Raji (cell line): ENCODE measurements at regions not wholly inside any gene's neighbourhood (a gene's known extent, or its start where the extent isn't known, plus 50 kb on each side); places are given as distances from the start of the nearest gene placed in this dataset.

ENCODE experiments used
- POLR2A ChIP-seq: IDR thresholded peaks from 2 replicates; pipeline ENCODE4 v1.6.1; 2011; ENCODE audit warnings: low read depth, low read length, control low read depth; ENCODE audit not compliant: insufficient read depth

- TF ChIP-seq POLR2A = no peak
Measured at GRCh38 chr5:124446120-124446519, 300.3 kb downstream of the ZNF608 start.

- TF ChIP-seq POLR2A = no peak
Measured at GRCh38 chr5:124445070-124445619, 301.3 kb downstream of the ZNF608 start.

GRCh38 chr5:124444147-124444775 is 302.2 kb downstream of the ZNF608 start:
- no peak for TF ChIP-seq POLR2A

- TF ChIP-seq POLR2A = no peak
Measured at GRCh38 chr5:124440471-124440870, 306.0 kb downstream of the ZNF608 start.

- TF ChIP-seq POLR2A = no peak
Measured at GRCh38 chr5:124439609-124440008, 306.8 kb downstream of the ZNF608 start.

- no peak for TF ChIP-seq POLR2A
Measured at GRCh38 chr5:124438903-124439281, 307.5 kb downstream of the ZNF608 start.

GRCh38 chr5:124438026-124438902 is 308.2 kb downstream of the ZNF608 start:
- no peak for TF ChIP-seq POLR2A

- TF ChIP-seq POLR2A = no peak
Measured at GRCh38 chr5:124436294-124436693, 310.1 kb downstream of the ZNF608 start.

- TF ChIP-seq POLR2A = no peak
Measured at GRCh38 chr5:124433170-124433569, 313.3 kb downstream of the ZNF608 start.

GRCh38 chr5:124421584-124421983 is 324.9 kb downstream of the ZNF608 start:
- no peak for TF ChIP-seq POLR2A

GRCh38 chr5:124420952-124421351 is 325.5 kb downstream of the ZNF608 start:
- no peak for TF ChIP-seq POLR2A

- no peak for TF ChIP-seq POLR2A
Measured at GRCh38 chr5:124419531-124419930, 326.9 kb downstream of the ZNF608 start.

GRCh38 chr5:124418390-124418789 is 328.0 kb downstream of the ZNF608 start:
- no peak for TF ChIP-seq POLR2A

- no peak for TF ChIP-seq POLR2A
Measured at GRCh38 chr5:124417196-124417595, 329.2 kb downstream of the ZNF608 start.

GRCh38 chr5:124416627-124417026 is 329.8 kb downstream of the ZNF608 start:
- no peak for TF ChIP-seq POLR2A

- no peak for TF ChIP-seq POLR2A
Measured at GRCh38 chr5:124414973-124415372, 331.5 kb downstream of the ZNF608 start.
